Fibroblast of skin of scalp (primary cell): ENCODE measurements at regions not wholly inside any gene's neighbourhood (a gene's known extent, or its start where the extent isn't known, plus 50 kb on each side); places are given as distances from the start of the nearest gene placed in this dataset.
"Not testable (repeated sequence)": the region's sequence is repeated elsewhere in the genome, so short reads cannot be mapped to it uniquely, and the experiment has no call there.

Experiments used
- DNase-seq: peaks from one replicate; pipeline ENCODE4 v3.0.0-alpha.2; 2013

- not testable (repeated sequence) for DNase-seq
Observed at GRCh38 chr2:42988055-42988454, 195.7 kb upstream of the HAAO start.

DNA sequence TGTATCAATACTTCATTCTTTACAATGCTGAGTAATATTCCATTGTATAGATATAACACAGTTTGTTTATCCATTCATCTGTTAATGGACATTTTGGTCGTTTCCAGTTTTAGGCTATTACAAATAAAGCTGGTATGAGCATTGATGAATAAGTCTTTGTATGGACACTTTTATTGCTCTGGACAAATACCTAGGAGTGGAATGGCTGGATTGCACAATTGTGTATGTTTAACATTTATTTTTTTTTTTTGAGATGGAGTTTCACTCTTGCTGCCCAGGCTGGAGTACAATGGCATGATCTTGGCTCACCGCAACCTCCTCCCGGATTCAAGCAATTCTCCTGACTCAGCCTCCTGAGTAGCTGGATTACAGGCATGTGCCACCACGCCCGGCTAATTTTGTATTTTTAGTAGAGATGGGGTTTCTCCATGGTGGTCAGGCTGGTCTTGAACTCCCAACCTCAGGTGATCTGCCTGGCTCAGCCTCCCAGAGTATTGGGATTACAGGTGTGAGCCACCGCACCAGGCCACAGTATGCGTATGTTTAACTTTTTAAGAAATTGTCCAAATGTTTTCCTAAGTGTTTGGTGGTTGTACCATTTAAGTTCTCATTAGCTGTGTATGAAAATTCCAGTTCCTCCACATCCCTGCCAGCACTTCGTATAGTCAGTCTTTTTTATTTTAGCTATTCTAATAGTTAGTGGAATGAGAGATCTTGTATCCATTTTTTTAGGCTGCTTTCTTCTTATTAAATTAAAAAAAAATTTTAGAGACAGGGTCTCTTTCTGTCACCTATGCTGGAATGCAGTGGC, 194.9 kb upstream of the HAAO start:
- DNase-seq = peak; percentile 50

- DNase-seq = no peak
Observed at GRCh38 chr2:42984617-42985016, 192.2 kb upstream of the HAAO start.

DNA sequence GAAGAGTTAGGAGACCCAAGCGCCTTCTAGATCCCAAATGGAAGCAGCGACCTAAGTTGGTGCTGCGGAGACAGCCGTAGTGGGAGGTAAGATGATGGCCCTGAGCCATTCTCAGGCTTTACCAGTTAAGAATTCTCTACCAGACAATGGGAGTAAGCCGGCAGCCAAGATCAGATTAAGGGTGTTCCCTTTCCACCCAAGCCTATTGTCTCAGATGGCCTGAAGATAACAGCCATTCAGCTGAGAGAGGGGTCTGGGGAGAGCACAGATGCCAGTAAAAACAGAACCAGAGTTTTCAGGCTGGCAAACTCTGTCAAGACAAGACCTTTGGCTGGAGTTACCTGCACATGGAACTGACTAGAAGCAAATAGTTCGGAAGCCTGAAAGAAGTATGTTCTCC, 191.7 kb upstream of the HAAO start:
- no peak for DNase-seq

- no peak for DNase-seq
Observed at GRCh38 chr2:42980764-42981416, 188.5 kb upstream of the HAAO start.

- no peak for DNase-seq
Observed at GRCh38 chr2:42979870-42980763, 187.7 kb upstream of the HAAO start.

DNA sequence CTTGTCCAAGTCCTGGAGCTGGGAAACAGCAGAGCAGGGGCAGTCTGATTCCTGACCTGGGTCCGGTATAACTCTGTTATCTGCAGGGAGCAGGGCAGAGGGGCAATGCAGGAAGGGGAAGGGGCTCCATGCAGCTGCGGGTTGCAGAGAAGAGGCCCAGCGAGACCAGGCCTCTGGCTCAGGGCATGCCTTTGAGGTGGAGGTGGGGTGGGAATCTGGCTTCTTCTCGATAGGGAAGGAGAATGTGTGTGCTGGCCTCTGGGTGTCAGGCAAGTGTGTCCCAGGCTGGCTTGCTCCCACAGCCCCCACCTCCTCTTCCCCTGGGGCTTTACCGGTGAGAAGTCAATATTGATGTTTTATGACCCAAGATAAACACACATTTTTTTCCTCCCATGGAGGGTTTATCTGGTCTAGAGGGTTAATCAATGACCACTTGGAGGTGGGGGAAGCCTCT, 187.1 kb upstream of the HAAO start:
- DNase-seq = no peak

- DNase-seq = no peak
Observed at GRCh38 chr2:42978887-42979415, 186.6 kb upstream of the HAAO start.

DNA sequence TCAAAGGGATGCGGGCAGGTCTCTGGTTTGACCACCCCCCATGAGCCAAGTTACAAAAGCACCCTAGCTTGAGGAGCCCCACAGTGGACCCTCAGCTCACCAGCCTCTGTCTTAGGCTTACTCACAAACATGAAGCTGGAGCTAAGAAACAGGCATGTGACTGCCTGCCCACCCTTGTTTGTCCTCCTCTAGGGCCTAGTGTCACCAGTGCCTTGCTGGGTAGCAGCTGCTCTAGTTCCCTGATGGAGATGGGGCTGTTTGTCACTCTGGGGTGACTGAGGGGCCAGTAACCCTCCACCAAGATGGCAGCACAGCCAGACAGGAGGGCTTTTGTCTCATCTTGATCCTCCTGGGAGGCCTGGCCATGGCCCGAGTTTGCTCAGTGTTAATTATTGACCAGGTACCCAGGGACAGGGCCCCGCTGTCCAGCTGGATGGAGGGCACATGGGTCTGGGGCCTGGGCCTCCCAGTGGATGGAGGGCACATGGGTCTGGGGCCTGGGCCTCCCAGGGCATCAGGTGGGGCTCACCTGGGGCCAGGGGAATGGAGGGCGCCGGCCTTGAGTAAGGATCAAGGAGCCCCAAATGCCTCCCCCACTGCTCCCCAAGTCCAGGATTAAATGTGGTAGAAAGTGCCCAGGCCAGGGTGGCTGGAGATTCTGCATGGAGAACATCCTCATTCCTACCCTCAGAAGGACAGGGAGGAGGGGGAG, 185.9 kb upstream of the HAAO start:
- DNase-seq = no peak

- no peak for DNase-seq
Observed at GRCh38 chr2:42977270-42978174, 185.1 kb upstream of the HAAO start.

- DNase-seq = no peak
Observed at GRCh38 chr2:42976351-42976750, 184.0 kb upstream of the HAAO start.

DNA sequence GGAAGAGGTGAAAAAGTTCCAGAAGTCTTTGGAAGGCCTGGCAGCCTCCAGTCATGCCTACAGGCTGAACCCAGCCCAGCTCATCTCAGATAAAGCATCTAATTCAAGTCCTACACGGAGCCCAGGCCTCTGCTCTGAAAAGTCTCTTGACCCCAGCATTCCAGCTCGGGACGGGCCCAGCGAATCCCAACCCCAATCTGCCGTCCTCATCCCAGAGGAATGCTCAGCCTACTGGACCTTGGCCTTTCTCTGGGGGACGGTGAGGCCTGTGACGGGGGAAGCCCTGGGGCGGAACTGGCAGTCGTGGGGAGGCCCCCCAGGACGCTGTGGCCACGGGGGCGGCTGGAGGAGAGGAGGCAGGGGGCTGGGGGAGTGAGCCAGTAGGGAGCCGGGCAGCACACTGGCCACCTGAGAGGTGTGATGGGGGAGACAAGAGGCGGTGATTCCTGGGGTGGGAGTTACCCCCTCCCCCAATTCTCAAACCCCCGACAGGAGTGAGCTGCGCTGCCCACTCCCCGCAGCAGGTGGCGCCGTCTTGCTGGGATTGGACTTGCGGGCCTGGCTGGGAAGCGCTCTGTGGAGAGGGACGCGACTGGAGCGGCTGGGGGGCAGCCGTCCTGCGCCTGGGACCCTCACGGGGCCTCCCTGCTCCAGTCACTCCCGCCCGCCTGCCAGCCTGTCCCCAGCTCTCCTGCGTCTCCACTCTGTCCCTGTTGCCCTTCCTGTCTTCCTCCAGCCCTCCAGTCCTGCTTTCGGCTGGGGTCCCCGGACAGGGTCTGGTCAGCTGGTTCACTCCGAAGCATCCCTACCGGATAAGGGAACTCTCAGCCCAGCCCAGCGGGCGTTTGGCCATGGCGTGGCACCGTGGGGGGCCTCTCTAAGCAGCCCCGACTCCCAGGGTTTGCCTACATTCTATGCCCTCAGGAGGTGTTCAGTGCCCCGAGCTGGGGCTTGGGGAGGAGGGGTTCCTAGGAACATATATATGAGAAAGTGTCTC, 182.6 kb upstream of the HAAO start:
- peak; percentile 73 for DNase-seq

DNA sequence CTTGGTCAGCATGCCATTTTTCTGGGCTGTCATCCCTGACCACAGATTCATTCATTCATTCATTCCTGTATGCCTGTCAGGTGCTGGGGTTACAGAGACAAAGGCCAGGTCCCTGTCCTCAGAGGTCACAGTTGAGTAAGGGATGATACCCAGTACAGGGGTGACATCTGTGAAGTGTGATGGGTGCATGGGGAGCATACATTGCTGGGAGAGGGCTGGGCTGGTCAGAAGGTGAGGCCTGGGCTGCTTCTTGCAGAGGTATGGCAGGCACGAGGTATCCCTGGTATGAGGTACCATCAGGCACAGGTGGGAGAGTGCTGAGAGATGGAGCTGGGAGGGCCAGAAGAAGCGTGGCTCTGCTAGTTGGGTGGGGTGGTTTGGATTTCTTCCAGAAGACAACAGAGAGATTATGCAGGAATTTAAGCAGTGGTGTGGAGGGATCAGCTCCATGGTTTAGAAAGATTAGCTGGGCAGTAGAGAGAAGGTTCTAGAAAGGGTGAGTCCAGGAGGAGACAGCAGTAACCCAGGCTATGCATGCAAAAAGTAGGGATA, 181.9 kb upstream of the HAAO start:
- no peak for DNase-seq

DNA sequence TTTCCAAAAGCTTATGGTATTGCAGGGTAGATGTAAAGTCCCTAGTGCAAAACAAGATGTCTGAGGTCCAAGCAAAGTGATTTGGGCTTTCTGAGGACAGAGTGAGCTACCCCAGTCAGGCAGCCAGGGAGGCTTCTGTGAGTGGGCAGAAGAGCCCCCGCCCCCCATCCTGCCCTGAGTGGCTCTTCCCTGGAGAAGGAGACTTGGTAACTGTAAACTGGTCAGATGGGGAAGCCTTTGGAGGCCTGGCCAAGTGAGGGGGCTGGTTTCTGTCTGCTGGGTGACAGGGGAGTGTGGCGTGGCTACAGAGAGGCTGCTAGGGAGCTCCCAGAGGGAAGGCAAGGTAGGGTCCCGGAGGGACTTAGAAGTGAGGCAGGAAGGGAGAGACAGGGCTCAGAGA, 181.3 kb upstream of the HAAO start:
- DNase-seq = no peak

DNA sequence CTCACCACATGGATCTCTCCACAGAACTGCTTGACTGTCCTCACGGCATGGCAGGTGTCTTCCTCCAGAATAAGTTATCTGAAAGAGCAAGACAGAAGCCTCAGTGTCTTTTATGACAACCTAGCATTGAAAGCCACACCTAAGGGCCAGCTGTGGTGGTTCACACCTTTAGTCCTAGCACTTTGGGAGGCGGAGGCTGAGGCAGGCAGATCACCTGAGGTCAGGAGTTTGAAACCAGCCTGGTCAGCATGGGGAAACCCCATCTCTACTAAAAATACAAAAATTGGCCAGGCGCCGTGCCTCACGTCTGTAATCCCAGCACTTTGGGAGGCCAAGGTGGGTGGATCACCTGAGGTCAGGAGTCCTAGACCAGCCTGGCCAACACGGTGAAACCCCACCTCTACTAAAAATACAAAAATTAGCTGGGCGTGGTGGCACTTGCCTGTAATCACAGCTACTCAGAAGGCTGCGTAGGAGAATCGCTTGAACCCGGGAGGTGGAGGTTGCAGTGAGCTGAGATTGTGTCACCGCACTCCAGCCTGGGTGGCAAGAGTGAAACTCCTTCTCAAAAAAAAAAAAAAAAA, 180.6 kb upstream of the HAAO start:
- DNase-seq = not testable (repeated sequence)

DNA sequence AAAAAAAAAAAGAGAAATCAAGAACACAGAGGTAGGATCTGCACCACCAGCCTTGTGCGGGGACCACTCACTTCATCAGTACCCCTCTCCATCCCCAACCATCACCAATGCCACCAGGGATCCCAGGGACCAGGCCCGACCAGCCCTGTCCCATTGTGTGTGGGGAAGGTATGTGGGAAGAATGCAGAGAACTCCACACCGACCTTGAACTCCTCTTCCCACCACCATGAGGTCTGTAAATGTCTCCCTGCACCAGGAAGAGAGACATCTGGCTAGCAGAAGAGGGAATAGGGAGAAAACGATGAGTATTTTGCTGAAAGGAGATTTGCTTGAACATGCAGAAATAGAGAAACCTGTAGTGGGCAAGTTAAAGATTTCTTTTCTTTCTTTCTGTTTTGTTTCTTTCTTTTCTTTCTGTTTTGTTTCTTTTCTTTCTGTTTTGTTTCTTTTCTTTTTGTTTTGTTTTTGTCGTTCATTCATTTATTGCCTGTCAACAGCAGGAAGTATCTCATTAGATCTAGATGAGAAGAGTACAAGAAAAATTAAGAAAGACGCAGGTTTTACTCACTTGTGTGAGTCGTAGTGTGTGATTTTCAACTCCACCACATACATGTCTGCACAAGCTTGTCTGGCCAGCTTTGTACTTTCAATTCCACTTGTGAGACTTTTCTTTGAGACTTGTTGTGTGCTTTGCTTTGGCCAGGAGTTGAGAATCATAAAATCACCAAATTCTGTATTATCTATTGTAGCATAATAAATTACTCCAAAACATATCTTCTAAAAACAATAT, 179.8 kb upstream of the HAAO start:
- no peak for DNase-seq

DNA sequence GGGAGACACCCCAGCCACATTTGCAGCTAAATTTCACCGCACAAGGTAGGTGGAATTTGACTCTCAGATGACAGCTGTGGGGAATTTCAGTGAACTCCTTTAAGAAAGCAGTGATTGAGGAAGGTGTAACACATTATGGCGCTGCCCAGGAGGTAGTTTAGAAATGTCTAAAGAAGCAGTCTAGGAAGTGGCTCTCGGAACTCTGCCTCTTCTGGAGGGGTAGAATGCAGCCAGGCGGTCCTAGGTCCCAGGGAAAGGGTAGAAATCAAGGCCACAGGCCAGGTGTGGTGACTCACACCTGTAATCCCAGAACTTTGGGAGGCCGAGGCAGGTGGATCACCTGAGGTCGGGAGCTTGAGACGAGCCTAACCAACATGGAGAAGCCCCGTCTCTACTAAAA, 179.0 kb upstream of the HAAO start:
- DNase-seq = no peak

DNA sequence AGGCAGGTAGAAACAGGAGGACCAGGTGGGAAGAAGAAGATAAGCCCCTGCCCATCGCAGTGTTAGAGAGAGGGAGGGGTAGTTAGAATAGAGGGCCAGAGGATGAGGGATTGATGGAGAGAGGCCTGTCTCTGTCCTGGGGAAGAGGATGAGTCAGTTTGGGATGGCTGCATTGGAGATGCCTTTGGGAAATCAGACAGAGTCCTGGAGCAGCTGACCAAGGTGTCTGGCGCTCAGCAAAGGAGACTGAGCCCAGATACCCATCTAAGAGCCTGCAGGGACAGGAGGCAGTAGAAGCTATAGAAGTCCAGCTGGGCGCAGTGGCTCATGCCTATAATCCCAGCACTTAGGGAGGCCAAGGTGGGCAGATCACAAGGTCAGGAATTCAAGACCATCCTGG, 177.8 kb upstream of the HAAO start:
- DNase-seq = peak; percentile 54
